ENCODE measurements at regions not wholly inside any gene's neighbourhood (a gene's known extent, or its start where the extent isn't known, plus 50 kb on each side); places are given as distances from the start of the nearest gene placed in this dataset.

DNA sequence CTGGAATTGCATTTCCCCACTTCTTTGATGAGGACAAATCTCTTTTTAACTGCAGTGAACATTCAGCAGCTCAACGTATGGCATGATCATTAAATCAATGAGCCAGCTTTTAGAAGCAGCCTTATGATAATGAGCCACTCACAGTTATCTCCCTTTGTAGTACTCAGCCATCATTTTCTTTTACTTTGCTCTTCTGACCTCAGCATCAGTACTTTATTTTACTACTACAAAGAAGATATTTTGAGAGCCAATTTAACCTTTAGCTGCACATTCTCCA lies 250.0 kb upstream of the CLEC14A start:
- no peak for DNase-seq (ENCODE audit: low spot score)

DNA sequence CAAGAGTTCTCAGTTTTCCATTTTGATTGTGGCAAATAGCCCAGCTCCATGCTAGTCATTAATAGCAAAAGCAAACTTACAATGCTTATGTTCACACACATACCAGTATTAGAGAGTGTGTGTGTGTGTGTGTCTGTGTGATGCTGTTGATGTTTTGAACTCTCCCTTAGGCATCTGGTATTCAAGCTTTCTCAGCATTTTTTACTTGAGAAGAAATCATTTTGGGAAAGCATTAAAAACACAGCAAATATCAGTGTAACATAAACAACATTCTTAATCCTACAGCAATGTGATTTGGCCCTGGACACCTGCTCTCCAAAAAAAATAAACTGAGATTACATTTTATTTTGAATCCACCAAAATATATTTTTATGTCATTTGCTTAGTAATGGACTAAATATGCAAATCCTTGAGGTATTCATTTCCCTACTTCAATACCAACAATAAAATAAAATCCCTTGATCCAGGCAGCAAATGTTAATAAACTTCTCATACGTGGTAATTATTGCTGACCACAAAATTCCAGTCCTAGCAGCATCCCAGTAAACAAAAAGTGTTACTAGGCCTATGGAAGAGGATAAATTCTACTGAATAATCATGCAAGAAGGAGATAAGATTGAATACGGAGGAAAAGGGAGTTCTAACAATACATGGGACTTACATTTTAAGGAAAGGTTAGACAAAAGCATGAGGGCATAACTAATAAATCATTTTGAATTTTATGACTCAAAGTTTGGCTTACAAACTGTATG lies 249.5 kb upstream of the CLEC14A start:
- DNase-seq (ENCODE audit: low spot score) = no peak

DNA sequence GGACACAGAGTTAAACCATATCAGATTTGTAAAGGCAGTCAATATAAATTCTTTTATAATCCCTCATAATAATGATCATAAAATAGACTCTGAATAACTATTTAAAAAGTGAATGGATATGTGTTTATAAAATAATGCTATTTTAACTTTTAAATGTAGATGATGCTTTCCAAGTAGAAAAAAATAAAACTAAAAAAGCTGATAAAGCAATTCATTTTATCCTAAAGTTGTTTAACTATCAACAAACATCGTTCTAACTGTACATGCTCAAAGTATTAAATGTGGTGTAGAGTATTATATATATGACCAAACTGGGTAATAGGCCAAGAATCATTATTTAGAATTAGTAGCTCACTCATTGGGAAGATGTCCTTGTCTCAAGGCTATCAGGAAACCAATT lies 248.3 kb upstream of the CLEC14A start:
- DNase-seq (ENCODE audit: low spot score) = no peak

DNA sequence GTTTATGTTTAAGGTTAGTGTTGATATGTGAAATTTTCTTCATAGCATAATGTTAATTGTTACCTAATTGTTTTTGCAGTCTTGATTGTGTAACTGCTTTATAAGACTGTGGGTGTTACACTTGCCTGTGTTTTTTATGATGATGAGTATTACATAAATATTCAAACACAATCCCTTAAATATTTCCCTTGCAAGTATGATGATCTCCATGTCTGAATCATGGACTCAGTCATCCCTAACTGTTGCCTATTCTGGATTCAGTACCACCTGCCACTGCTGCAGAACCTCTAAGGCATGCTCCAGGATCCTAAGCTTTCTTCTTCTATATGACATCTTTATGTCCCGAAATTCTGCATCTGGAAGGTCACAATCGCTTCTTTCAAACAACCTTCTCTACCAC lies 246.3 kb upstream of the CLEC14A start:
- no peak for DNase-seq (ENCODE audit: low spot score)

DNA sequence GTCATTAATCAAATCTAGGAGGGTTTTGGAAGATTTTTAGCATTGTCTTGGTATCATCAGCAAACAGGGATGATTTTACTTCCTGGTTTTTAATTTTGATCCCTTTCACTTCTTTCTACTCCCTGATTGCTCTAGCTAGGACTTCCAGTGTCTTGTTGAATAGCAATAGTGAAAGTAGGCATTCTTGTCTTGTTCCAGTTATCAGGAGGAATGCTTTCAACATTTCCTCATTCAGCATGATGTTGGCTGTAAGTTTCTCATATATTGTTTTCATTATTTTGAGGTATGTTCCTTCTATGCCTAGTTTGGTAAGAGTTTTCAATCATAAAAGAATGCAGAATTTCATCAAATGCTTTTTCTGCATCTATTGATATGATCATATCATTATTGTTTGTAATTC lies 244.2 kb upstream of the CLEC14A start:
- no peak for DNase-seq (ENCODE audit: low spot score)

DNA sequence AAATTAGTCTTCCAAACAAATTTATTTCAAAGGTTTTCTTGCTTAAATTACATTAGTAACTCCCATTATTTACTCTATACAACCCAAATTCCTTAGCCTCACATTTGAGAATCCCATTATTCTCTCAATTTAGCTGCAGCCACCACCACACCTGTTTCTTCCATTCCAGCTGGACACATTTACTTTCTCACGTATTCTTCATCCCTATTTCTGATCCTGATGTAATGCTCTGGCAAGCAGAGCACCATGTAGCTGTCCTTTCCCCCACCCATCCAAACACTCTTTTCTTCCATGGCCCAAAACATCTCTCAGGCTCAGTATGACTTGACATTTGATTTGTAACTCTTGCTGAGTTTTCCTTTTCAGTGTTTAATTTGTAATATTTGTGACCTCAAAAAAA lies 240.2 kb upstream of the CLEC14A start:
- DNase-seq (ENCODE audit: low spot score) = no peak

DNA sequence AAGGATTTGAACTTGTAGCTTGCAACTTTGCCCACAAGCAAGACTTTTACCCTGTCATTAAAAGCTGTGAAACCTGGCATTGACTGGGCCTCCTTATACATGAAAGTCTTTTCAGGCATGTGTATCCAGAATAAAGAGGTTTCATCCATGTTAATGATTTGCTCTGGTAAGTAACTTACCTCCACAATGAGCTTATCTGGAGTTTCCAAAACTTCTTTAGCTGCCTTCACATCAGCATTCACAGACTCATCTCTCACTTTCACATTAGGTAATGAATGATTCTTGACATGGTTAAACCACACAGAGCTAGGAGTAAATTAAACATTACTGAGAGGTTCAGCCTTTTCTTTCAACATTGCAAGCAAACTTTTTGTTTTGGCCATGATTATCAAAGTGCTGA lies 234.4 kb upstream of the CLEC14A start:
- no peak for DNase-seq (ENCODE audit: low spot score)

DNA sequence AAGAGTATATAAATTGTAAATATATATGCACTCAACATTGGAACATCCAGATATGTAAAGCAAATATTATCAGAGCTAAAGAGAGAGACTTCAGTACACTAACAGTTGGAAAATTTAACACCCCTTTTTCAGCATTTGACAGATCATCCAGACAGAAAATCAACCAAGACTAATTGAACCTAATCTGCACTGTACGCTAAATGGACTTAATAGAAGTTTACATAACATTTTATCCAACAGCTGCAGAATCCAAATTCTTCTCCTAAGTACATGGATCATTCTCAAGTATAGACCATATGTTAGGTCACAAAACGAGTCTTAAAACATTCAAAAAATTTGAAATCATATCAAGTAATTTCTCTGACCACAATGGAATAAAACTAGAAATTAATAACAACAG lies 229.1 kb upstream of the CLEC14A start:
- DNase-seq (ENCODE audit: low spot score) = no peak

DNA sequence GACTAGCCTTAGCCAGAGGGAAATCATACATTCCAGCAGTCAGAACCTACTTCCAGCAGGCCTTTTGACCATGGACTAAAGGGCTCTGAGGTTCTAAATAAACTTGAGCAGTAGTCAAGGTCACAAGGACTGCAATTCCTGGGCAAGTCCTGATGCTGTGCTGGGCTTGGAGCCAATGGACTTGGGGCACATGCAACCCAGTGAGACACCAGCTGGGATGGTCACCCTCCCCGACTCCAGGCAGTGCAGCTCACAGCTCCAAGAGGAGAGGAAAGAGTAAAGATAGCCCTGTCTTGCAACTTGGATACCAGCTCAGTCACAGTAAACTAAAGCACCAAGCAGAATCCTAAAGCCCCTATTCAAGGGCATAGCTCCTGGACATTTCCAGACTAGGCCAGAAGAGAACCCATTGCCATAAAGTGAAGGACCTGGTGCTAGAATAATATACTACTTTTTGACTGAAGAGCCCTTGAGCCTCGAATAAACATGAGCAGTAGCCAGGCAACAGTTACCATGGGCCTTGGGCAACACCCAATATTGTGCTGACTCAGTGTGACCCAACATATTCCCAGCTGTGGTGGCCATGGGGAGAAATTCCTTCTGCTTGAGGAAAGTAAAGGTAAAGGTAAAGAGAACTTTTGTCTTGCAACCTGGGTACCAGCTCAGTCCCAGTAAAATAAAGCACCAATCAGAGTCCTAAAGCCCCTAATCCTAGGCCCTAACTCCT lies 226.2 kb upstream of the CLEC14A start:
- DNase-seq (ENCODE audit: low spot score) = no peak

DNA sequence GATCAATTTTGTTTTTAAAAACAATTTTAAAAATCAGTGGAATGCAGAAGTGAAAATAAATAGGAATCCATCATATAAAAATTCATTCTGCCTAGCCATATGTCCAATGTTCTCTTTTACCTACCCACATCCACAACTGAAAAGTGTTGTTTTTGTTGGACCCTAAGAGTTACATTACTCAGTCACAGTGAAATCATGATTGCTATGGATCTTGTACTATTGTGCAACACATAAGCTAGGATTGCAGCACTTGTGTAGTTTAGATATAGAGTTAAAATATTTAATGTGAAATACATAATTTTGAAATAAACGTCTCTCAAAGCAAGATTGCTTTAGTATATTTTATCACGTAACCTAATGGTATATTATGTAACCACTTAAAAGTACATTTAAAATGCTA lies 213.3 kb upstream of the CLEC14A start:
- DNase-seq (ENCODE audit: low spot score) = no peak

DNA sequence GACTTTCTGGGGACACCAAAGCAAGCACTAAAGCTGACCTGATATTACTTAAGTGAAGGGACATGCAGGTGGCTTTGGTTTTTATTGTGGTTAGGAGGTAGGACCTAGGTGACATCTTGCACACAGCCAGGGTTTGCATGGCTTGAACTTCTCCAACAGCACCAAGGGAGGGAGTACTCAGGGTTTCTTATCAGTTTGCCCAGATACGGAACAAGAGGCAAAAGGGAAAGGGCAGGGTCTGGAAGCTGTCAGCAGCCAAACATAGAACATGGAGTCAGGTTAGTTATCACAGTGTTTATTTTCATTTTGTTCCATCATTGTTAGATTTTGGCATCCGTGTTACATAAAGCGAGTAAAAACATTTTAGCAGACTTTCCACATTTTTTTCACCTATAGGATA lies 186.3 kb upstream of the CLEC14A start:
- no peak for DNase-seq (ENCODE audit: low spot score)

DNA sequence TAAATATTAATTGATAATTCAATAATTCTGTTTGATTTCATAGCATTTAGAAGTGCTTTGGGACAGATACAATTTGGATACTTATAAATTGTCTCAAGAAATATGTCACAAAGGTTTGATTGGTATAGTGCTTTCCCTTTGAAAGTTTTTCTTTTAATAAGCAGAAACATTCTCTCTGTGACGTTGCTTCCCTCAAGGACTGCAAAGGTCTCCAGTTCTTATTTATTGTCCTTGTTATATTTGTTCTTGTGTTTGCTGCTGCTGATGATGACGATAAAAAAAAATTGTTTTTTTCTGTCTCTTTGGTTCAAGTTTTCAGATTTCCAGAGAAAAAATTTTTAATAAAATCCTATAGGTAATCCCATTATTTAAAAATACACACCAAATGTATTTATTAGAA lies 176.3 kb upstream of the CLEC14A start:
- DNase-seq (ENCODE audit: low spot score) = no peak

DNA sequence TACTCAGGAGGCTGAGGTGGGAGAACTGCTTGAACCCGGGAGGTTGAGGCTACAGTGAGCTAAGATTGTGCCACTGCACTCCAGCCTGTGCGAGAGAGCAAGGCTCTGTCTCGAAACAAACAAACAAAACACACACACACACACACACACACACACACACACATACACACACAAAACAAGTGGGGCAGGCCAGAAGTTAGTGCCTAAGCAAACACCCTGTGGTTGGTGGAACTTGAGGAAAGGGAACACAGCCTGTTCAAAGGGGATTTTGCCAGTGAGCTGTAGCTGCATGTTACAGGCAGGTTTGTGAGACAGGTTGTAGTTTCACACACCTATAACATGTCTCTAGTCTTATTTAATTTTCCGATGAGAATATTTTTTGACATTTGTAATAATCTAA lies 175.3 kb upstream of the CLEC14A start:
- DNase-seq (ENCODE audit: low spot score) = no peak

DNA sequence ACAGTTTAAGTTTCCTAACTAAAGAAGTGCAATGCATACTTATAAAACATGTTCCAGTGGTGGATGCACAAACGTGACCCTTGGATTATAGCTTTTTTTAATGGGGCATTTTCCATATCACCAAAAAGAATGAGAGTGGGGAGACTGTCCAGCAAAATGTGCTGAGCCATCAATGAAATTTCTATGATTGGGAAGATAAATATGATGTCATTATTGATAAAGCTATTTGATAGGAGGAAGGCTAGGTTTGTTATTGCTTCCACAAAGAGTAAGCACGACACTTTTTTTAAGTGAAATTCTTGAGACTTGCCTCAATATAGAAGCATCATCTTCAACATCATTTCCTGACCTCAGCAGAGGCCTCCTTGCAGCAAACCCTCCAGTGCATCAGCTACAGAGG lies 174.6 kb upstream of the CLEC14A start:
- DNase-seq (ENCODE audit: low spot score) = no peak

DNA sequence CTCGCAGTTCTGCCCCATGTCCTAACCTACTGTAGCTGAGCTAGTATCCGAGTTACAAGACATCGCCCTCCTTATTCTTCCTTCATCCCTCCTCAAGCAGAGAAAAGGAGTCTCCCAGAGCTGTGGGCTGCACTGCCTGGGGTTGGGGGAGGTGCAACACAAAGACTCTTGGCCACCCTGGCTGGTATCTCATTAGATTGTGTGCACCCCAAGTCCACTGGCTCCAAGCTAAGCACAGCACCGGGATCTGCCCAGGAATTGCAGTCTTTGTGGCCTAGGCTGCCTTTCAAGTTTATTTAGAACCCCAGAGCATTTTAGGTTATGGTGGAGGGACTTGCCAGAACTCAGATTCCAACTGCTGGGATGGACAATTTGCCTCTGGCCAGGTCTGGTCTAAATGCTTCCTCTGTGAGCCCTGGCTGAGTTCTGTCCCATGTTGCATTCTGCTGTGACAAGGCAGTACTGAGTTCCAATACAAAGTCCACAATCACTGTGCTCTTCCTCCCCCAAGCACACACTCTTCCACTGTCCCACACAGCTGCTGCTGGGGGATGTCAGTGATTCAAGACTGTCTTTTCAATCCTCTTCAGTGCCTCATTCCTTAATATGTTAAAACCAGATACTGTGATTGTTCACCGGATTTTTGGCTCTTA lies 169.6 kb upstream of the CLEC14A start:
- no peak for DNase-seq (ENCODE audit: low spot score)

DNA sequence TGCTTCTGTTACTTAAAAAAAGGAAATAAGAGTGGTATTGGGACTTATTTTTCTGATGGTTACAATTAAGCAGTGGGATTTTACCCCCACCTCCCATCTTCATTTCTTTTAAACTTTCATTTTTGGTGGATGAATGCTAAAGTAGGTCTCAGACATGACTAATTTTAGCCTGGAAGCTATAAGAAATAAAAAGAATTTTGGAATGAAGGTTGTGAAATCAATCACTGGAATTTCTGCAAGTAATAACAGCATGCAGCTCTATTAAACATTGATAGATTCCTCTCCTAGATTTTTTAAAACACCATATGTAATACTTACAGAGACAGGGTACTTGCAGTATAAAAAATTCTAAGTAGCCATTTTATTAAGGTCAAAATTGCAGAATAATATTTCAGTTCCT lies 164.2 kb upstream of the CLEC14A start:
- DNase-seq (ENCODE audit: low spot score) = no peak

DNA sequence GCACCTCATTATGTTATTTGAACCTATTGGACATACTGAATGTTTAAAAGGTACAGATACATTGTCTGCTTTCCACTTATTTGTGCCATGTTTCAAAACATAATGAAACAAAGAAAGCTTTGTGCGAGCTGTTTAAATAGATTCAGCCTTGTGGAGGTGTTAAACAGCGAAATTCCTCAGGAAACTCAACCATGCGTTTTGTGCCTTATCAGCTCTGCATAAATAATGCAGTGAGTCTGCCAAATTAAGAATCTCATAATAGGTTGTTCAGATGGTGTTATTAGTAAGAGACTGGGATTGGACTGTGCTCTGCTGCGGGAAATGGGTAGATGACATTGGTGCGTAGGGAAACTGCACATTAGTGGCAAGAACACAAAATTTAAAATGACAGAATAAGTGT lies 163.7 kb upstream of the CLEC14A start:
- DNase-seq (ENCODE audit: low spot score) = no peak

DNA sequence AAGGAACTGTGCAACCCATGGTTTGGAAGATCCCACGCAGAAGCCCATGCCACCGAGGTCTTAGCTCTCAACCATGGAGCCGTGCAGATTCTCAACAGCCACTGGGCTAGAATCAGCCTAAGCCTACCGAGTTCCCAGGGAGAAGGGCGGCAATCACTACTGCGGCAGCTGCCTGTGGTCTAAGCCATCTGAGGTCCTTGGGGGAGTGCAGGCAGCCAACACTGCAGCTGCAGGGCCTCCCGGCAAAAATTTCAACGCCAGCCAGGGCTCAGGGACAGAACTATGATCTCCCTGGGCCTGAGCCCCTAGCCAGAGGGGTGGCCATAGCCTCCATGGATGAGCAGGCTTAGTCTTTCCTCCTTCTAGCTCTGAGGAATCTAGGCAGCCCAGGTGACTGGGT lies 156.8 kb upstream of the CLEC14A start:
- DNase-seq (ENCODE audit: low spot score) = no peak

DNA sequence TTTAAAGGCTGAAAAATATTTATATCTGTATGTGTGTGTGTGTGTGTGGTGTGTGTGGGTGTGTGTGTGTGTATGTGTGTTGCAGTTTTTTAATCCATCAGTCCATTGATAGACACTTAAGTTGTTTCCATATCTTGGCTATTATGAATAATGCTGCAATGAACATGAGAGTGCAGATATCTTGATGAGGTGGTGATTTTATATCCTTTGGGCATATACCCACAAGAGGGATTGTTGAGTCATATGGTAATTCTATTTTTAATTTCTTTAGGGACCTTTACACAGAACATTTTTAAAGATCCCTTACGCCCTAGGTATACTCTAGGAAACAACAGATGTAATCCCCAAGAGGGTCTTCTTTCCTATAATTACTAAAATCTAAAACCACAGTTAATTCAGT lies 154.5 kb upstream of the CLEC14A start:
- DNase-seq (ENCODE audit: low spot score) = no peak

DNA sequence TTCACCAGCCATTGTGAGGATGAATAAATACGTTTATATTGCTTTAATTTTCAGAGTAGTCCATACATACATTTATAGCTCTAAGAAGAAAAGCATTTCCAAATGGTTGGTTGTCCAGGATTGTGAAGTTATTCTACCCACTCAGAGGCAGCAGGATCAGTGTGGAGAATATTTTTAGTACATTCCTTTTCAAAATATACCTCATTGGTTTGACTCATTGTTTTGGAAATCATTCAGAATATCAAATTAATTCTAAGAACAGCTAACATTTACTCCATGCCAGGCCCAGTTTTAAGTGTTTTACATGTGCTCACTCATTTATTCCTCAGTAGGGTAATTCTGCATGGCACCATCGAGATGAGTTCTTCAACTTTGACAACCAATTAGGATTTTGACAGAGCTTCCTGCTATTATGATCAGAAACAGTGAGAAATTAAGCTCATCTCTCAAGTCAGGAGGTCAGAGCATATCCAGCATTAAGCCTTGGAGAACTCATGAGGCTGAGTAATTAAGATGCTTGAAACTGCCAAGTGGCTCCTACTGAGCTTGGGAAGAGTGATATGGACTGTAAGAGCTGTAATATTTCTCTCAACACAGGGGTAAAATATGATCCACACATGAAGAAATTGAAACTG lies 153.3 kb upstream of the CLEC14A start:
- DNase-seq (ENCODE audit: low spot score) = no peak

DNA sequence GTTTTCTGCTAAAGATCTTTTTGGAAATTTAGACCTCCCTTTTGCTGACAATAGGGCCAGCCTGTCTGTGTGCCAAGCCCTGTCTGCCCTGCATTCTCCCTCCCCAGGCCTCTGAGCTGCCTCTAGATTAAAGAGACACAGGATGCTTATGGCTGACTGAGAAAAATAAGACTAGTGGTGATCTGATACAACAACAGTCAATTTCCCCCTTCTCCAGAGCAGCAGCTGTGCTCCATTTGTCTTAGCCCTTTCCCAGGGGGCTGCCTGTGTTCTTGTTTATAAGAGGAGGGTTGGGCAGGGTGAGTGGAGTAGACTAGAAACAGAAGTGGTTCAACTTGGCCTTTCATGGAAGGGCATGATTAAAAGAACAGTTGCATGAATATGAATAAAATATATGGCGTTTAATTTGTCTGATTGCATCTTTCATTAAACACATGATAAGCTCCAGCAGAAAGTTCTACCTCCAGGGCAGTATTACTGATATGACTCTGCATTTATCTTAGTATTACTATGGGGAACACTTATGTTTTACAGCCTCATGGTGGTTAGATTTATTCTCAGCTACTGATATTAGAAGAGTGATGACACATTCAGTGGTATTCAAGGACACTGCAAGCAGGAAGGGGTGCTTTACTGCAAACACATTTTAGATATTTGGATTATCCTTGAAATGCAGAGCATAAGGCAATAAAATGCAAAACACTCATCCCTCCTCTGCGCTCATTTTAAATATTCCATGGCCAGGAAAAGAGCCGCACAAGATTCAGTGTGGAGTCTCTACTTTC lies 150.2 kb upstream of the CLEC14A start:
- no peak for DNase-seq (ENCODE audit: low spot score)

DNA sequence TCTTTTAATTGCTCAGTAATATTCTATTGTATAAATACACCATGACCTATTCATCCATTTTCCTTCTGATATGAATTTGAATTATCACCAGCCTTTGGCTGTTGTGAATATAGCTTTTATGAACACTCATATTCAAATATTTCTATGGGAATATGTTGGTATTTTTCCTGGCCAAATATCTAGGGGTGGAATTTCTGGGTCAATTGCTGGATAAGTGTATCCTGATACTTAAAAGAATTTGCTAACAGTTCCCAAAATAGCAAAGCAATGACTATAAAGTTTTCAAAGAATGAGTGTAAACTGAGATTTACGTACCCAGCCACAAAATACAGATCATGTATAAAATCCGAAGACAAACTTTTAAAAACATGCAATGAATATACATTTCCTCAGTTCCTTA lies 148.7 kb upstream of the CLEC14A start:
- DNase-seq (ENCODE audit: low spot score) = no peak

Data from globus pallidus (tissue), 1 donor.